Lung (tissue), 11 donors: ENCODE measurements at regions not wholly inside any gene's neighbourhood (a gene's known extent, or its start where the extent isn't known, plus 50 kb on each side); places are given as distances from the start of the nearest gene placed in this dataset.

ENCODE experiments used
- ATAC-seq: fragments of 200-7000 bp; cut with Tn5 transposase; one replicate; pipeline ENCODE4 v1.9.1; 2020; ENCODE audit warnings: moderate number of reproducible peaks; ENCODE audit not compliant: insufficient read depth, low FRiP score
- DNase-seq, 3 donors: peaks; one replicate each; pipeline ENCODE4 v3.0.0-alpha.2; 2013 to 2017
- H3K27ac ChIP-seq, 2 donors: one replicate each; pipeline ENCODE4 v1.5.1; 2013; ENCODE audit warnings: mild to moderate bottlenecking in 2 of 2, moderate library complexity in 2 of 2, control low read depth in 1 of 2, inconsistent platforms in 1 of 2, low read depth in 1 of 2, low read length in 1 of 2
- H3K27me3 ChIP-seq, 3 donors: one replicate each; pipeline ENCODE4 v1.5.1; 2013; ENCODE audit warnings: low read length in 2 of 3; ENCODE audit not compliant: control insufficient read depth in 3 of 3, insufficient read depth in 3 of 3
- H3K36me3 ChIP-seq, 4 donors: one replicate each; pipeline ENCODE4 v1.5.1; 2013; ENCODE audit warnings: low read length in 4 of 4, mild to moderate bottlenecking in 1 of 4, moderate library complexity in 1 of 4; ENCODE audit not compliant: control insufficient read depth in 4 of 4, insufficient read depth in 4 of 4
- H3K4me1 ChIP-seq, 5 donors: one replicate each; pipeline ENCODE4 v1.5.1; 2013; ENCODE audit warnings: low read length in 5 of 5, mild to moderate bottlenecking in 2 of 5, moderate library complexity in 1 of 5; ENCODE audit not compliant: control insufficient read depth in 5 of 5, insufficient read depth in 5 of 5
- H3K4me3 ChIP-seq: one replicate; pipeline ENCODE4 v1.5.1; 2013; ENCODE audit warnings: mild to moderate bottlenecking, control low read depth, moderate library complexity
- H3K9ac ChIP-seq, 2 donors: one replicate each; pipeline ENCODE4 v1.5.1; 2013; ENCODE audit warnings: low read length in 2 of 2, control low read depth in 1 of 2; ENCODE audit not compliant: insufficient read depth in 1 of 2
- H3K9me3 ChIP-seq, 4 donors: one replicate each; pipeline ENCODE4 v1.5.1; 2013; ENCODE audit warnings: low read length in 3 of 4, mild to moderate bottlenecking in 1 of 4, moderate library complexity in 1 of 4; ENCODE audit not compliant: control insufficient read depth in 4 of 4, insufficient read depth in 3 of 4
- WGBS, 2 donors: extraction: QIAGEN DNeasy Blood & Tissue Kit; methylation state at CpG; one replicate each; pipeline ENCODE4 v1.1.7; 2013; 5-methylcytosine and 5-hydroxymethylcytosine counted together
- TF ChIP-seq, protein P1 (sequence below): IDR thresholded peaks from 2 replicates; pipeline ENCODE4 v1.5.1; 2012; ENCODE audit warnings: mild to moderate bottlenecking; ENCODE audit errors: control extremely low read depth, extremely low read depth
- donor health status: control.
- donor health status: control.
- donor health status: Bipolar disorder and iron deficiency.
- donor health status: healthy.
- donor health status: DM: yes; HTN: yes; CAD: no.

GRCh38 chr1:87398641-87399040 is 70.0 kb downstream of the LMO4 start:
- no peaks in the 10 kb centered on the region for H3K27me3 ChIP-seq
- H3K9me3 ChIP-seq = peaks cover 0 to 2% (median 0%) of the 10 kb centered on the region in 4 donors
- TF ChIP-seq, protein P1, sequence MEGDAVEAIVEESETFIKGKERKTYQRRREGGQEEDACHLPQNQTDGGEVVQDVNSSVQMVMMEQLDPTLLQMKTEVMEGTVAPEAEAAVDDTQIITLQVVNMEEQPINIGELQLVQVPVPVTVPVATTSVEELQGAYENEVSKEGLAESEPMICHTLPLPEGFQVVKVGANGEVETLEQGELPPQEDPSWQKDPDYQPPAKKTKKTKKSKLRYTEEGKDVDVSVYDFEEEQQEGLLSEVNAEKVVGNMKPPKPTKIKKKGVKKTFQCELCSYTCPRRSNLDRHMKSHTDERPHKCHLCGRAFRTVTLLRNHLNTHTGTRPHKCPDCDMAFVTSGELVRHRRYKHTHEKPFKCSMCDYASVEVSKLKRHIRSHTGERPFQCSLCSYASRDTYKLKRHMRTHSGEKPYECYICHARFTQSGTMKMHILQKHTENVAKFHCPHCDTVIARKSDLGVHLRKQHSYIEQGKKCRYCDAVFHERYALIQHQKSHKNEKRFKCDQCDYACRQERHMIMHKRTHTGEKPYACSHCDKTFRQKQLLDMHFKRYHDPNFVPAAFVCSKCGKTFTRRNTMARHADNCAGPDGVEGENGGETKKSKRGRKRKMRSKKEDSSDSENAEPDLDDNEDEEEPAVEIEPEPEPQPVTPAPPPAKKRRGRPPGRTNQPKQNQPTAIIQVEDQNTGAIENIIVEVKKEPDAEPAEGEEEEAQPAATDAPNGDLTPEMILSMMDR = no peak
- DNase-seq = no peak
- H3K36me3 ChIP-seq = no peaks in the 10 kb centered on the region
- no peak for ATAC-seq
- H3K4me3 ChIP-seq = no peak overlapping the region
- H3K9ac ChIP-seq = no peak overlapping the region
- no peak overlapping the region for H3K27ac ChIP-seq
- 93 to 95% methylated on average over 4 of the region's 4 CpGs for WGBS, 2 donors
- peaks cover 0 to 5% (median 0%) of the 10 kb centered on the region in 5 donors for H3K4me1 ChIP-seq

DNA sequence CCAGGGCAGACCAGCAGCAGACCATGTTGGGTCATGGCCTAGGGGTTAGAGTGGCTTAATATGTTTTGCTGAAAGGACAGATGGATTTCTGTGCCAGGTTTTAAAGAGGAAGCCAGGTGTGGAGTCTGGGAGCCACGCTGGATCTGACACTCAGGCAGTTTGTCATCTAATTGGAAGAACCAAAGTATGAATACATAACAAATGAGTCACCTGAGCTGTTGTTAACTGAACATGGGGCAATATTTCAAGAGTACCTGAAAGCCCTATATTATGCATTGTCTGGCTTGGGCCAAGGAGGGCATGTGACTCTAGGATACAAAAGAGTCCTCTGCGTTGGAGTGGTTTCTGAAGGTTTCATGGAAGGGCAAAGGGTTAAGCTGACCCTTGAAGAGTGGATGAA is 70.6 kb downstream of the LMO4 start:
- H3K9ac ChIP-seq = no peak overlapping the region
- WGBS, 2 donors = 69 to 83% methylated on average over 2 of the region's 2 CpGs
- H3K27me3 ChIP-seq = no peaks in the 10 kb centered on the region
- H3K36me3 ChIP-seq = no peaks in the 10 kb centered on the region
- ATAC-seq = peak; percentile 62
- H3K4me1 ChIP-seq = no peaks in the 10 kb centered on the region
- H3K27ac ChIP-seq = no peak overlapping the region
- TF ChIP-seq, protein P1 = no peak
- peaks cover 0 to 2% (median 0%) of the 10 kb centered on the region in 4 donors for H3K9me3 ChIP-seq
- no peak overlapping the region for H3K4me3 ChIP-seq
- DNase-seq = no peak

DNA sequence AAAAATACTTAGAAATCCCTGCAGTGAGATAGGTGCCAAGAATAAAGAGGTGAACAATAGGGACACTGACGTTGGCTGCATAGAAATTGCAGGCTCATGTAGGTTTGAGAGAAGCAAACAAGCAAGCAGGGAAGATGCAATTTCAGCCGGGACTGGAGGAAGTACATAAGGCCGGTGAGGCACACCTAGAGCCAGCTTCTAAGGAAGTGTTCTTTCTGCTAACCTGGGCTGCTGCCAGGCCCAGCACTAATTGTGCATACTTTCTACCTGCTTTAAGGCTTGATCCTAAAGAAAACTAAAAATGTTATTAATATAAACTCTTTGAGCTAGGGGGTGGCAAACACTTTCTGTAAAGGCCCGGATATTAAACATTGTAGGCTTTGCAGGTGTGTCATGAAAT is 71.0 kb downstream of the LMO4 start:
- H3K27me3 ChIP-seq = no peaks in the 10 kb centered on the region
- TF ChIP-seq, protein P1 = no peak
- H3K4me1 ChIP-seq = no peaks in the 10 kb centered on the region
- ATAC-seq (no peak), DNase-seq (no peak)
- WGBS, 2 donors = 53 to 67% methylated on average over 4 of the region's 4 CpGs
- H3K9me3 ChIP-seq = peaks cover 0 to 2% (median 0%) of the 10 kb centered on the region in 4 donors
- no peak overlapping the region for H3K4me3 ChIP-seq
- H3K27ac ChIP-seq = no peak overlapping the region
- no peak overlapping the region for H3K9ac ChIP-seq
- H3K36me3 ChIP-seq = no peaks in the 10 kb centered on the region

DNA sequence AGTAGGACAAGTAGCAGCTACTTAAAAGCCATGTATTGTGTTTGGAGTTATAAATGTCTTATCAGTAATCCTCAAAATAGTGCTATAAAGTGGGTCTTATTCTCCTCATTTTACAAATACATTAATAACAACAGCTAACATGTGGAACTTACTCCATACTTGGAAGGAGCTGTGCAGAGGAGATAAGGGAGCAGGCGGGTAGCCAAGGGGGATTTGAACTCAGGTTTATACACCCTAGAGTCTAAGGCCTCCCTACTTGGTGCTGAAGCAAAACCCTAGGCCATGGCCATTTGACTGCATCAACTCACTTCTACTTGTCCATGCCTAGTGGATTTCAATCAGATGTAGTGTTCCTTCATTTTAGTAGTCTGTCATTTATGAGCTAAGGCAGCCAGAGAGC is 72.1 kb downstream of the LMO4 start:
- TF ChIP-seq, protein P1 = no peak
- 90 to 94% methylated on average over 1 of the region's 1 CpG for WGBS, 2 donors
- Histone ChIP-seq H3K9ac (peak overlapping the region in 1 of 2 donors; percentile 14), H3K36me3 (no peaks in the 10 kb centered on the region), H3K9me3 (peaks cover 0 to 2% (median 0%) of the 10 kb centered on the region in 4 donors), H3K27me3 (no peaks in the 10 kb centered on the region), H3K4me3 (no peak overlapping the region), H3K27ac (no peak overlapping the region), H3K4me1 (no peaks in the 10 kb centered on the region)
- ATAC-seq (no peak), DNase-seq (no peak)
